ENCODE measurements at regions not wholly inside any gene's neighbourhood (a gene's known extent, or its start where the extent isn't known, plus 50 kb on each side); places are given as distances from the start of the nearest gene placed in this dataset.
"Not testable (repeated sequence)": the region's sequence is repeated elsewhere in the genome, so short reads cannot be mapped to it uniquely, and the experiment has no call there.

DNA sequence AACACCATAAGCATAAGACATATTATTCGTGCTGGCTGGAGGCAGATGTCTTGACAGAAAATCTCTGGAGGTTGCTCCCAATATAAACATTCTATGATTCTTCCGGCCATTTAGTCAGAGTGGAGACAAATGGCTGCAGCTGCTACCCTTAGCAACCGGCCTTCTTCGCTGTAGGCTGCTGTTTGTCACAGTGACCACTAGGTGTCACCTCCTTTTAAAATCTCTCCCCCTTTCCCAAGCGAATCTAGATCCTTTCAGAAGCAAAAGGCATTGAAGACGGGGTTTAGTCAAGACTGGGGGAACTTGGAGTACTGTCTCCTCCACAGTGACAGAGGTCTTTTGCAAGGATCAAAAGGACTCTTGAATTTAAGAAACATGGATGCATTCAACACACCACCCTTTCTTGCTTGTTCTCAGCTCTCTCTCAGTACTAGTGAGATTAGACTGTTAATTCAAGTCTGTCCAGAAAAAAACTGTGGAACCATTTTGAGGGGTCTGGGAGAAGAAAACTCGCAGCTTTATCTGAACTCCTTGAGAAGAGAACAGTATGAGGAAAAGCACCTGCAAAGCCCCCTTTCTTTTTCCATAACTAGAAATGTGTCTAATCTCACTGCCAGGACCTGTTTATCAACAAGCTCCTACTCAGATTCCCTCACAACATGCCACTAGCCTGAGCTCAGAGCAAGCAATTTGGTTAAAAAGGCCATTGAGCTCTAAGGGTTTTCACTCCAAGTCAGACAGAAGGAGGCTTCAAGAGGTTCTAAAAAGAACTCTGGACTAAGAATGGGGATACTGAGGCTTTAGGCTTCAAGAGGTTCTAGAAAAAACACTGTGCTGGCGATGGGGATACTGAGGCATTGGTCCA is 408.3 kb upstream of the PLXNA2 start:
- DNase-seq = peak; percentile 19

DNA sequence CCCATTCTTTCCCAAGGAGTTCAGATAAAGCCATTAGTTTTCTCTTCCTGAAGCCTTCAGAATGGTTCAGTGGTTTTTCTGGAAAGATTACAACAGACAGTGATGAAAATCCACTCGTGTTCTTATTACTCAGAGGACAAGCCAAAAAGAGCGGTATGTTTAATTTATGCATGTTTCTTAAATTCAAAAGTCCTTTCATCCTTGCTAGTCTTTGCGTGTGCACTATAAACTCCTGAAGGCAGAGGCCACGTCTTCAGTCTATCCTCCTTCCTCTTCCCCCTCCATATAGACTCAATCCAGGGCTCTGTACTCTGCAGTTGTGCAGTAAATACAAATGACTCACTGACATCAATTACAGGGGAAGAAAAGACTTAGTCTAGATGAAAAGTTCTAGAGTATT is 409.2 kb upstream of the PLXNA2 start:
- no peak for DNase-seq

GRCh38 chr1:208654241-208654640 is 410.1 kb upstream of the PLXNA2 start:
- DNase-seq = no peak

- no peak for DNase-seq
These were observed 421.8 kb upstream of the PLXNA2 start for GRCh38 chr1:208665936-208666335.

- DNase-seq = no peak
These were observed 424.8 kb upstream of the PLXNA2 start for GRCh38 chr1:208668991-208669390.

- DNase-seq = no peak
These were observed 426.6 kb upstream of the PLXNA2 start for GRCh38 chr1:208670778-208671177.

DNA sequence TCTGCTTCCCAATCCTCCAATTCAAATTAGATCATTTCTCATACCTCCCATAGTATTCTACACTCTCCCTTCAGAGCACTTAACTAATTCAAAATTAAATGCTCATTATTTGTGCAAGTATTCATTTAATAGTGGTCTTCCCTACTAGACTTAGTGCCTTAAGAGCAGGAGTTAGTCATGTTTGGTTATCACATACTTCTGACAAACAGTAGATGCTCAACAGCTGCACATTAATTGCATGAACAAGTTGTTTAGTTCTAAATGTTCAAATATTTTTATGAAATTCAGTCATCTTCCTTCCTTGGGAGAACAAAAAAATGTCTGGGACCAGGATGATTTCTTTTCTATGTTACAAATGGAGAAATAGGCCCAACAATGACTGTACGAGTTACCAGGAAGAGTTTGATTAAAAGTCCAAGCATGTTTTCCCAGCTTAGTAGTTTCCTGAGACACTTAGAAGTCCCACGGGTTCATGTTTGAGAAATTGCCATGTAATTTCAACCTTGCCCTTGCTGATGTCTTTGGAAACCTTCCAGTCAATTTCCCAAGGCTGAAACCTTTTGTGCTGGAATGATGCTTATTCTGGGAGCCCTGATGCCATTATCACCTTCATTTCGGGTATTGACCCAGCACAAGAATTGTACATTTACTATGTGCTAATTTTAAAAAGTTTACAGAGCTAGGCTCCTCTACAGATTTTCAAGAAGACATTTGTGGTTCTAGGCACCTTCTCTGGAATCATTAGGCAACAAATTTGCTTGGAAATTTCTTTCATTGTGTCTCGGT is 437.9 kb upstream of the PLXNA2 start:
- DNase-seq = no peak

DNA sequence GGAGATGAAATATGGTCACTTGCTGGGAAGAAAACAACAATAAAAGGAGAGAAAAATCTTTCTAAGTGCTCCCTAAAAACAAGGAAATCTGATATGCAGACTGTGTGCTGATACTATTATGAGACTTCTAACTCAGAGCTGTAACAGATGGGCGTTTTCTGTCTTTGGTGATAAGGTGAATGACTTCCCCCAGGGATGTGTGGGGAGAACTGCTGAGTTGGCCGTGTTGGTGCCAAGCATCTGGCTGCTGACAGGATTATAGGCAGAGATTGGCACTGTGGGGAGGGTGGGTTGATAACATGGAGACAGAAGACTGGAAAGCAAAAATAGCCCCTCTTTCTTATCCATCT is 438.5 kb upstream of the PLXNA2 start:
- DNase-seq = no peak

DNA sequence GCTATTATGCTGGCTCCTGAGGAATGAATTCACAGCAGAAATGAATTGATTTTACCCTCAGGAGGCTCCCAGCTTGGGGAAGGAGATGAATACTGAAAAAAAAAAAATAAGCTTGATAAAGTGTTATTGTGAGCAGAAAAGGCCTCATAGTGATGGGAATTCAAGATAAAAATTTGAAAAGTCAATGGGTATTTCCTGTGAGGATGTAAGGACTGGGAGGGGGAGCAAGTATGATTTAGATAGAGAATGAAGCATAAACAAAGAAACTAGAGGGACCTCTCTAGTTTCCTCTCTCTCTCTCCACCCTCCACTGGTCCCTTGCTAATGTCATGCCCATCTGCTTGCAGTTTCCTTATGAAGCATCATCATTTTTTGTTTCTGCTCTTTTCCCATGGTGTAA is 439.0 kb upstream of the PLXNA2 start:
- DNase-seq = no peak

DNA sequence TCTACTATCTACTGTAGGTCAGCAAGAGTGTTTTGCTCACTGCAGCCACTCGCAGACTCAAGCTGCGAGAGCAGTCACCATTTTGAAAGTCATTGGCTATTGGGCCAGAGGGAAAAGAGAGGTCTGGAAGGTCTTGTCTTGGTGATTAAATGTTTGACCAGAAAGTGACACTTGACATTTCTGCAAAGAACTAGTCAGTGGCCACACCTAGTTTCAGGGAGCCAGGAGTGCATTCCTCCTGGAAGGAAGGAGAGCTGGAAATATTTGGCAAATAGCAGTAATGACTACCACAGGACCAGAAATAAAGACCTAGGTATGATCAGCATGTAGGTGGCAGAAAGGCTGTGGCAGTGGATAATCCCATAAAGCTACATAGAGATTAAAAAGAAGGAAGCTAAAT is 440.0 kb upstream of the PLXNA2 start:
- no peak for DNase-seq

- no peak for DNase-seq
These were observed 442.4 kb upstream of the PLXNA2 start for GRCh38 chr1:208686592-208686991.

GRCh38 chr1:208688656-208689315 is 444.6 kb upstream of the PLXNA2 start:
- no peak for DNase-seq

DNA sequence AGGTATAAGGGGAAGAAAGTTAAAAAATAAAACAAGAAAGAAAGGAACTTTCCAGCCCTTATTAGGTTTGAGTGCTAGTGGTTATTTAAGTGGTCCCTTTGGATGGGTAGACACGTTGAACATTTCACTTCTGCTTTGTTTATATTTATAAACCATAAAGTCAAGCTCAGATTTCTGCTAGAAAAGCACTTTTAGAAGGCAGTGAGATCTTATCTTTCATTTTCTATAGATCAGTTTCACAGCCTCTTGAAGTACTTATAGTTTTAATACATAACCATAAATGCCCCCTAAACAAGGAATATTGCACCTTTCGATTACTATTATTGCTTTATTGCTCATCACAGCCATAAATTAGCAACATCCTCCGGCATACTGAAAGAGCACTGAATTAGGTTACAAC is 446.8 kb upstream of the PLXNA2 start:
- DNase-seq = no peak

GRCh38 chr1:208709981-208710380 is 465.8 kb upstream of the PLXNA2 start:
- DNase-seq = no peak

DNA sequence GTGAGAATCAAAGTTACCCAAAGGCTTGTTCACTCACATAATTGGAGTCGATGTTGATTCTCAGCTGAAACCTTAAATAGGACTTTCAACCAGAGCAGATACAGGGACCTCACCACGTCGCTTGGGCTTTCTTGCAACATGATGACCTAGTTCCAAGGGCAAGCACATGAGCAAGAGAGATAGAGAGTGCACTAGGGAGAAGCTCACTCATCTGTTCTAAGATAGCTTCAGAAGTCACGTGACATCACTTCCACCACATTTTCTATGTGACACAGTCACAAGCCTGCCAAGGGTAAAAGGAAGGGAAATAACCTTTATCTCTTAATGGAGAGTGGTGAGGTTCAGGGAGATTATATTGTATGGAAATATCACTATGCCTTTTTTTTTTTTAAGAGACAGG is 470.1 kb upstream of the PLXNA2 start:
- DNase-seq = no peak

DNA sequence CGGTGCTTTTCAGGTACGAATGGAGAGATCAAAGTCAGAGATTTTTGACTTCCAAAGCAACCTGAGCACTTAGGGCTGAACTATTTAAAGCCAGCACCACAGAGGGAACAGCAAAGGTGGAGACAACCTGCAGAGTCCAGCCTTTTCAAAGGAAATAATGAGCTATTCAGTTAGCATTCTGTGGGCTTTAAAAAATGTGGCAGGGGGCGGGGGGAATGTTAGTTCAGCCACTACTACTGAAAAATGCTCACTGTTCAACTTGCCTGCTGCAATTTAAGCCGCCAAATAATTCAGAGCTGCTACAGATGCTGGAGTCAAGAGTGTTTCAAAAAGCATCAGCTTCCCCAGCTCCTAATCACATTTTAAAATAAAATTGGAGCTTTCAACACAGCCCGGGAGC is 473.3 kb upstream of the PLXNA2 start:
- no peak for DNase-seq

- no peak for DNase-seq
These were observed 478.4 kb upstream of the PLXNA2 start for GRCh38 chr1:208722592-208722991.

- DNase-seq = no peak
These were observed 479.9 kb upstream of the PLXNA2 start for GRCh38 chr1:208724079-208724478.

DNA sequence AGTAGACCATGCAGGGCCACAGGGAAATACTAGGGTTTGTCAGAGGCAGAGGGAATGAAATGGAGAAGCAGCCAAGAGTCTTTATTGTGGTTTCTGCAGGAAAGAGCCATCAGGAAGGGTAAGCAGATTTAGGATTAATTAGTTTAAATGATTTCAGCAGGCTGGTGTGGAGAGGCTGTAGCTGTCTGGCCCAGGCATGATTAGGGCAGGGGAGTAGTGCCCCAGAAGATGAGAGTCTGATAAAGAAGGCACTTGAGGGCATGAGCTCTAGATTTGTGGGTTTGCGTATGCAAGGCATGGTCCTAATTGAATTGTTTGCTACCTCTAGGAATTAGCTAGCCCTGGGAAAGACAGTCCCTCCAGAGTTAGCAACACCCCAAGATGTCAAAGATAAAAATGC is 484.6 kb upstream of the PLXNA2 start:
- no peak for DNase-seq

DNA sequence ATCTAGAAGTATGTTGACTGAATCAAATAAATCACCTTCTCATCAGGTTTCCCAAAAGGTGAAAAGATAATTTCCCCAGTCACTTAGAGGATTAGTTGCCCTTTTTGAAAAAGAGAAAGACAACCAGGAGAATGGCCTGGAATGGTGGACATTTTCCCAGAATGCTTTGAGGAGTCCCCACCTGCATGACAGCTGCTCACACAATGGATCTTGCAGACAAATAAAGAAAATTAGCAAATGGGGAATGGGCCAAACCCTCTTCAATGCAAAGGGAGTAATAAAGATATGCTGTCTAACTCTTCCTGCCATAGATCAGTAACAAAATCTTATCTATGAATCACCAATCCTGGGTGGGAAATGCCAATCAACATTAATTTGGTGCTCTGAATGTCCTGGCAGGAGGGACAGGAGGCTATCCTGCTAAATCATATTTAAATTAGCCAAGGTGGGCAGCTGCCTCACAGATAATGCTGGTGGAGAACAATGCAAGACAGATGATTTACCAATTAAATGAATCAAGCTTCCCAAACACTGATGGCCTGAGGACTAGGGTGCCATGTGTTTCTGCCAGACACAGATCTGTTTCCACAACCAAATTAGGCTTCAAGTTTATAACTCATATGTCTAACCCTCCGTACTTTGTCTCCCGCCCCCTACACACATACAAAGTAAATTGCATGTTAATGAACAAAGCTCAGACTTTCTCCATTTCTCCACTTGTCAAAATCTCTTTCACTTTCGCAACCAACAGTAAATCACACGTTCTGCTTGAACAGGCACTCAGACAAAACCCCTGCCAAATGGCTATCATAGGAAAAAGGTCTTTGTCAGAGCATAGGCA is 488.0 kb upstream of the PLXNA2 start:
- no peak for DNase-seq

DNA sequence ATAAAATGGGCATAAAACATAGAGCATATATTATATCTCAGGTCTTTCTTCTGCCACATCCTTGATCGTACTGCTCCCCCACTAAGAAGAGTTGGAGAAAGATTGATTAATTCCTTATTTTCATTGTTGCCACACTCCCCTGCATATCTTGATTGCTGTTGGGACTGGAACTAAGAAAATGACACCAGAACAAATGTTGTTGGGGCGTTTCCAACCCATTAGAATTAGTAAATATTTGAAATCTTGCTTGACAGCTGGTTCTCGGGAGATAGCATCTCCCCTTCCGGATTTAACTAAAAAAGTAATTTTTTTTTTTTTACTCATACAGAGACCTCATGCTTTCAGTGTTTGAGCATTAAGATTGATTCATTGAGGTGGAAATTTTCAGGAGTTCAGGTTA is 493.0 kb upstream of the PLXNA2 start:
- DNase-seq = no peak

GRCh38 chr1:208737922-208738321 is 493.7 kb upstream of the PLXNA2 start:
- DNase-seq = no peak

GRCh38 chr1:208739636-208740035 is 495.5 kb upstream of the PLXNA2 start:
- DNase-seq = not testable (repeated sequence)
